ENCODE measurements at regions not wholly inside any gene's neighbourhood (a gene's known extent, or its start where the extent isn't known, plus 50 kb on each side); places are given as distances from the start of the nearest gene placed in this dataset.

DNA sequence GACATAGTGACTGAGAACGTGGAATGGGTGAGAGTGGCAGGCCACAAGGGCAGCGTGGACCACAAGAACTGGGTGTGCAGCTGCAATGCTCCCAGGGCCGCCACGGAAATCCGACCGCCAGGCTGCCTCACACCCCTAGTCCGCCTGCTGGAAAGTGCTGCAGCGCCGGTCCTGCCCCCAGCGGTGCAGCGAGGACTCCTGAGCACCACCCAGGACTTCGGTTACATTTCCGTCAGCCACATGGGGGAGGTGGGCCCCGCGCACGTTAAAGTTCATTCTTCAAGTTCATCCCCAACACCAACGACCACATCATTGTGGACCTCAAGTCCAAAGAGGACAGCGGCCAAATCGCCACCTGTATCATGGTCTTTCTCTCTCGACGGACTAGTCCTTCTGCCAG, 126.1 kb upstream of the CARMIL1 start:
- TF ChIP-seq, protein P1, sequence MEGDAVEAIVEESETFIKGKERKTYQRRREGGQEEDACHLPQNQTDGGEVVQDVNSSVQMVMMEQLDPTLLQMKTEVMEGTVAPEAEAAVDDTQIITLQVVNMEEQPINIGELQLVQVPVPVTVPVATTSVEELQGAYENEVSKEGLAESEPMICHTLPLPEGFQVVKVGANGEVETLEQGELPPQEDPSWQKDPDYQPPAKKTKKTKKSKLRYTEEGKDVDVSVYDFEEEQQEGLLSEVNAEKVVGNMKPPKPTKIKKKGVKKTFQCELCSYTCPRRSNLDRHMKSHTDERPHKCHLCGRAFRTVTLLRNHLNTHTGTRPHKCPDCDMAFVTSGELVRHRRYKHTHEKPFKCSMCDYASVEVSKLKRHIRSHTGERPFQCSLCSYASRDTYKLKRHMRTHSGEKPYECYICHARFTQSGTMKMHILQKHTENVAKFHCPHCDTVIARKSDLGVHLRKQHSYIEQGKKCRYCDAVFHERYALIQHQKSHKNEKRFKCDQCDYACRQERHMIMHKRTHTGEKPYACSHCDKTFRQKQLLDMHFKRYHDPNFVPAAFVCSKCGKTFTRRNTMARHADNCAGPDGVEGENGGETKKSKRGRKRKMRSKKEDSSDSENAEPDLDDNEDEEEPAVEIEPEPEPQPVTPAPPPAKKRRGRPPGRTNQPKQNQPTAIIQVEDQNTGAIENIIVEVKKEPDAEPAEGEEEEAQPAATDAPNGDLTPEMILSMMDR (IDR thresholded peaks at IDR 0.05): no peak
- 90 to 94% (median 94%) methylated on average over 21 of the region's 21 CpGs for WGBS, 3 donors

DNA sequence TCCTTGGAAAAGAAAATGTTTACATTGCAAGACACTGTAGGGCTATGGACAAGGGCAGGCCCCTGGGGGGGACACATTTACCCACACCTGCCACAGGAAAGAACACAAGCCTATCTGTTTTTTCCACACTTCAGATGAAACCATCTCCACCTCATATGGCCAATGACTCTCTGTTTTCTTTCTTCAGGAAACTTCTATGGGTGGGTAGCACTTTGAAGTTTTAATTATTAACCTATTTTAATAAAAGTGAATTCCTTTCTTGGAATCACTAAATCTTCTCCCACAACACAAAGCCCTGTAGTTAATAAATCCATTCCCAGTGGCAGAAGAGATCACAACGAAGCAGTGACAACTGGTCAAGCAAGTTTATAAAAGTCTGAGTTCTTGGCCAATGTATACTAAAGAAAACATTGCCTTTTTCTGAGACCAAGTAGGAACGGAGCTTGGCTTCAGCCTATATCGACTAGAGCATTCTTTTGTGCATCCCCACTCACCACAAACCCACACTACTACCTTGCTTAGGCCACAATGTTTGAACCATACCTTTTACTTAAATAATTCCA, 125.1 kb upstream of the CARMIL1 start:
- no peak for ATAC-seq
- intact Hi-C loops (cut with DNase I): no loop called here
- 82 to 88% (median 86%) methylated on average over 3 of the region's 3 CpGs for WGBS, 3 donors

More for the DNA sequence above, 126.1 kb upstream of the CARMIL1 start:
- DNase-seq (no peak), ATAC-seq (no peak)
- Histone ChIP-seq H3K27ac (no peak overlapping the region), H3K36me3 (ENCODE audit: insufficient read depth in 1 of 2, low read depth in 1 of 2) (no peaks in the 10 kb centered on the region), H3K9me3 (peaks cover 8% of the 10 kb centered on the region), H3K4me3 (no peak overlapping the region), H3K27me3 (ENCODE audit: insufficient read depth in 3 of 3, low read length in 2 of 3) (no peaks in the 10 kb centered on the region), H3K4me1 (no peaks in the 10 kb centered on the region)
- intact Hi-C loops (cut with DNase I): no loop called here

DNA sequence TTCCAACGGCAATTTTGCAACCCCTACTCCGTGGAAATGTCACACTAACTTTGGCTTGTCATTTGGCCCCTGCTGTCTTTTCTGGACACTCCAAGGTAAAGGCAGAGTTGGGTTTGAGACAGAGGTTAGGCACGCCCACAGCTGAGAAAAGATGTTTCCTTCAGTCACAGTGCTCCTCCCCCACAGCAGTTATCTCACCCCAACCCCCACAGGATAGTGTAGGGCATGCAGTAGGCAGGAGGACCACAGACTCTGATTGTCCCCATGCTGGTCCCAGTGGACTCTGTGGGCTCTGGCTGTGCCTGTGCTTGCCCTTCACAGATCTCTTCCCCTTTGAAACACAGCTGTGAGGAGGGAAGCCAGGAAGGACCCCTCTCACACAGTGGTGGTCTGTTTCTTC, 124.0 kb upstream of the CARMIL1 start:
- TF ChIP-seq, protein P1 (IDR thresholded peaks at IDR 0.05): no peak
- ATAC-seq: no peak
- no peak for DNase-seq
- intact Hi-C loops (cut with DNase I): no loop called here
- WGBS, 3 donors: 65 to 81% (median 77%) methylated on average over 3 of the region's 3 CpGs
- H3K36me3 ChIP-seq (ENCODE audit: insufficient read depth in 1 of 2, low read depth in 1 of 2): no peaks in the 10 kb centered on the region
- peaks cover 8% of the 10 kb centered on the region for H3K9me3 ChIP-seq
- H3K27me3 ChIP-seq (ENCODE audit: insufficient read depth in 3 of 3, low read length in 2 of 3): no peaks in the 10 kb centered on the region
- H3K4me3 ChIP-seq: no peak overlapping the region
- no peak overlapping the region for H3K27ac ChIP-seq
- no peaks in the 10 kb centered on the region for H3K4me1 ChIP-seq

More for the DNA sequence above, 125.1 kb upstream of the CARMIL1 start:
- no peaks in the 10 kb centered on the region for H3K4me1 ChIP-seq
- H3K9me3 ChIP-seq: peaks cover 8% of the 10 kb centered on the region
- H3K4me3 ChIP-seq: no peak overlapping the region
- DNase-seq: no peak
- no peak overlapping the region for H3K27ac ChIP-seq
- TF ChIP-seq, protein P1 (IDR thresholded peaks at IDR 0.05): no peak
- no peaks in the 10 kb centered on the region for H3K27me3 ChIP-seq (ENCODE audit: insufficient read depth in 3 of 3, low read length in 2 of 3)
- H3K36me3 ChIP-seq (ENCODE audit: insufficient read depth in 1 of 2, low read depth in 1 of 2): no peaks in the 10 kb centered on the region

DNA sequence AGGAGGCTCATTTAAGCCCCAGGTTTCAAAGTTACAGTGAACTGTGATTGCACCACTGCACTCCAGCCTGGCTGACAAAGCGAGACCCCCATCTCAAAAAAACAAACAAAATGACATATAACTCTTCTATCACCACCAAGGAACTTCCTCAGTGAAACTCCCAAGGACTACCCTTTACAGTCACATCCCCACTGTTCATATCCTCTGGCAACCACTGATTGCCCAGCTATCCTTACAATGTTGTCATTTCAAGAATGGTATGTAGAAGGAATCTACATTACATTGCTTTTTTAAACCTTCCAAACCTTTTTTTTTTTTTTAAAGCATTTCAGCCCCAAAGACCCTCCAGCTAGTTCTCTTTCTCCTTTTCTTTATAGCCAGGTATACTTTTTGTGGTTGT, 123.1 kb upstream of the CARMIL1 start:
- intact Hi-C loops (cut with DNase I): no loop called here
- Histone ChIP-seq H3K4me1 (no peaks in the 10 kb centered on the region), H3K27ac (no peak overlapping the region), H3K36me3 (ENCODE audit: insufficient read depth in 1 of 2, low read depth in 1 of 2) (no peaks in the 10 kb centered on the region), H3K9me3 (peaks cover 8% of the 10 kb centered on the region), H3K4me3 (no peak overlapping the region), H3K27me3 (ENCODE audit: insufficient read depth in 3 of 3, low read length in 2 of 3) (no peaks in the 10 kb centered on the region)
- ATAC-seq: no peak
- WGBS, 3 donors: 72 to 93% (median 90%) methylated on average over 1 of the region's 1 CpG
- DNase-seq: no peak
- TF ChIP-seq, protein P1 (IDR thresholded peaks at IDR 0.05): no peak

DNA sequence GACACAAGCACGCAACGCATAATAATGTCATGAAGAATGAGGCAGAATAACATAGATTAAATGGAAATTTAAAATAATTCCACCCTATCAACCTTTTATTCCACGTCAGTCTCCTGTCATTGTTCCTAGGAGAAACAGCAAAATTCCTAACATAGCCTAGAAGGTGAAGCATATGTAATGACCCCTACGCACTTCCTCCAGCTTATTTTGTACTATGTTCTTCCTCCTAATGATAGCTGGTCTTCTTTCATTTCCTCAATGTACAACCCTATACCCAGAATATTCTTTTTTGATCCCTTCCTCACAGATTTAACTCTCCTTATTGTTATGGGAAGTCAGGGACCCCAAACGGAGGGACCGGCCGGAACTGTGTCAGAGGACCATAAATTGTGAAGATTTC, 122.0 kb upstream of the CARMIL1 start:
- Histone ChIP-seq H3K4me3 (no peak overlapping the region), H3K27ac (no peak overlapping the region), H3K36me3 (ENCODE audit: insufficient read depth in 1 of 2, low read depth in 1 of 2) (no peaks in the 10 kb centered on the region), H3K9me3 (peaks cover 8% of the 10 kb centered on the region), H3K27me3 (ENCODE audit: insufficient read depth in 3 of 3, low read length in 2 of 3) (no peaks in the 10 kb centered on the region), H3K4me1 (no peaks in the 10 kb centered on the region)
- intact Hi-C loops (cut with DNase I): no loop called here
- ATAC-seq (no peak), DNase-seq (no peak)
- TF ChIP-seq, protein P1 (IDR thresholded peaks at IDR 0.05): no peak
- 91 to 94% (median 92%) methylated on average over 7 of the region's 7 CpGs for WGBS, 3 donors
